Suprapubic skin (tissue), 4 donors: ENCODE measurements at regions not wholly inside any gene's neighbourhood (a gene's known extent, or its start where the extent isn't known, plus 50 kb on each side); places are given as distances from the start of the nearest gene placed in this dataset.

Source experiments
- DNase-seq, 2 donors: peaks; one replicate each; pipeline ENCODE4 v3.0.0-alpha.2; 2019; ENCODE audit warnings: low spot score in 2 of 2
- H3K27ac ChIP-seq: fragments of 200-600 bp; sonication (generic); one replicate; pipeline ENCODE4 v1.5.1; 2019
- H3K27me3 ChIP-seq: fragments of 200-600 bp; sonication (generic); one replicate; pipeline ENCODE4 v1.5.1; 2019
- H3K36me3 ChIP-seq: fragments of 200-600 bp; sonication (generic); one replicate; pipeline ENCODE4 v1.5.1; 2019
- H3K4me1 ChIP-seq: fragments of 200-600 bp; sonication (generic); one replicate; pipeline ENCODE4 v1.5.1; 2019
- H3K4me3 ChIP-seq: fragments of 200-600 bp; sonication (generic); one replicate; pipeline ENCODE4 v1.5.1; 2019; ENCODE audit warnings: mild to moderate bottlenecking
- H3K9me3 ChIP-seq: fragments of 200-600 bp; sonication (generic); one replicate; pipeline ENCODE4 v1.5.1; 2019
- EP300 ChIP-seq: sonication (generic); formaldehyde crosslinking; IDR thresholded peaks from one replicate; pipeline ENCODE4 v1.6.1; 2017; ENCODE audit warnings: antibody characterized with exemption
- POLR2A ChIP-seq, 2 donors: fragments of 450-650 bp; IDR thresholded peaks; one replicate each; pipeline ENCODE4 v1.6.1; 2017; ENCODE audit warnings: antibody characterized with exemption in 2 of 2, mild to moderate bottlenecking in 2 of 2, moderate library complexity in 2 of 2
- POLR2AphosphoS5 ChIP-seq, 3 donors: sonication (generic); formaldehyde crosslinking; IDR thresholded peaks; one replicate each; pipeline ENCODE4 v1.6.1; 2017; ENCODE audit warnings: antibody characterized with exemption in 3 of 3
- WGBS: methylation state at CpG from one replicate; pipeline ENCODE4 v1.1.5; 2018; 5-methylcytosine and 5-hydroxymethylcytosine counted together
- TF ChIP-seq, protein P1 (sequence below), 2 donors: fragments of 200-600 bp in 1 of 2; fragments of 450-650 bp in 1 of 2; sonication (generic) in 1 of 2; IDR thresholded peaks; one replicate each; pipeline ENCODE4 v1.5.1; 2016 to 2019; ENCODE audit warnings: antibody characterized with exemption in 2 of 2, mild to moderate bottlenecking in 1 of 2, moderate library complexity in 1 of 2

DNA sequence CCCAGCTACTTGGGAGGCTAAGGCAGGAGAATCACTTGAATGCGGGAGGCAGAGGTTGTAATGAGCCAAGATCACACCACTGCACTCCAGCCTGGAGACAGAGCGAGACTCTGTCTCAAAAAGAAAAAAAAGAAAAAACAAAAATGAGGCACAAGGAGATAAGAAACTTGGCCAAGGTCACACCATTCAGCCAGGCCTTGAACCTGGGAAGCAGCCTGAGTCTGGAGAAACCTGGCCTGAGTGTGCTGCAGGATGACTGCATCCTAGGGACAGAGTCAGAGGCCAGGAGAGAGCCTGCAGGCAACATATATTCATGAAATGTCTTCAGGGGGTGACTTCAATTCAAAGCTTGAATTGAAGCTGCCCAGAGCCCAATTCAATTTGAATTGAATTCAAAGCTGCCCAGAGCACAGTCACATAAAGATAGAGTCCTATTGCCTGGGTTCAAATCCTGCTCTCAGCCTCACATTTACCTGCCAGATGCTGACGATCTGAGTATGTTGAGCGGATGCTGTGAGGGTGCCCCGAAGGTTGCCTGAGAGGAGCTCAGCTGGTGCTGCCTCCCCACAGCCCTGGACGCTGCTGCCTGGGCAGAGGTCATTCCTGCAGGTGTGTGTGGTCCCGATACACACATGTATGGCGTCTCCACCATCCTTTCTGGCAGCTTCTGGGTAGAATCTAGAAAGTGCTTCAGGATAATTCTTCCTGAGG, 307.7 kb downstream of the AJAP1 start:
- Histone ChIP-seq H3K27ac (no peak overlapping the region), H3K9me3 (no peaks in the 10 kb centered on the region), H3K36me3 (no peaks in the 10 kb centered on the region), H3K4me3 (no peak overlapping the region), H3K27me3 (peaks cover 15% of the 10 kb centered on the region), H3K4me1 (no peaks in the 10 kb centered on the region)
- WGBS: 89% methylated on average over 7 of the region's 8 CpGs
- DNase-seq: no peak
- no peak for TF ChIP-seq POLR2A (IDR thresholded peaks at IDR 0.05)
- TF ChIP-seq EP300: no peak

DNA sequence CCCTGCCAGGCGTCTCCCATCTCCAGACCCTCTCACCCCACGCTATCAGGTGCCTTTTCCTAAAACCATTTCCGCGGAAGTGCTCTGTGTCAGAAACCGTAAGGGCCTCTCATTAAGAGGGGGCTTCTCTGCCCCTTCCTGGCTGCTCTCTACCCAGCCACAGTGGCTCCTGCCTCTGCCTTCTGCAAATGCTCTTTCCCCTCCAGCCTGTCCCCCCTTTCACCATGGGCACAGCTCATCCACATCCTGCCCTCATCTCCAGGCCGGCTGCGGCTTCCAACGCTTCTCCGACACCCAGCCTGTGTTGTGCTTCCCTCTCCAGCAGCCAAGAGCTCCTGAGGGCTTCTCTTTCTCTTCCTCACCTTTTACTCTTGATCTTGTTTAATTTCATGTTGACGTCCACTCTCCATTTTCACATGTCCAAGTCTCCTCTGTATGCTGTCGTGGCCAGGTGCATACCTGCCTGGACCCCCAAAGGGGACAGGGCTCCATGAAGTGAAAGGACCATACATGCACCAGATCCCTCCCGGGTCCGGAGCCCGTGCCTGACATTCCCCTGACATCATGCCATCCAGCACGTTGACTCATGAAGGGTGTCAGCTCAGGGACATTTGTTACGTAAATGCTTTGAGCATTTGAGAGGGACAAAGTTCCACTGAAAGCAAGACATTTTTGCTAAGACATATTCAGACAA, 306.5 kb downstream of the AJAP1 start:
- H3K4me3 ChIP-seq: no peak overlapping the region
- TF ChIP-seq, protein P1, sequence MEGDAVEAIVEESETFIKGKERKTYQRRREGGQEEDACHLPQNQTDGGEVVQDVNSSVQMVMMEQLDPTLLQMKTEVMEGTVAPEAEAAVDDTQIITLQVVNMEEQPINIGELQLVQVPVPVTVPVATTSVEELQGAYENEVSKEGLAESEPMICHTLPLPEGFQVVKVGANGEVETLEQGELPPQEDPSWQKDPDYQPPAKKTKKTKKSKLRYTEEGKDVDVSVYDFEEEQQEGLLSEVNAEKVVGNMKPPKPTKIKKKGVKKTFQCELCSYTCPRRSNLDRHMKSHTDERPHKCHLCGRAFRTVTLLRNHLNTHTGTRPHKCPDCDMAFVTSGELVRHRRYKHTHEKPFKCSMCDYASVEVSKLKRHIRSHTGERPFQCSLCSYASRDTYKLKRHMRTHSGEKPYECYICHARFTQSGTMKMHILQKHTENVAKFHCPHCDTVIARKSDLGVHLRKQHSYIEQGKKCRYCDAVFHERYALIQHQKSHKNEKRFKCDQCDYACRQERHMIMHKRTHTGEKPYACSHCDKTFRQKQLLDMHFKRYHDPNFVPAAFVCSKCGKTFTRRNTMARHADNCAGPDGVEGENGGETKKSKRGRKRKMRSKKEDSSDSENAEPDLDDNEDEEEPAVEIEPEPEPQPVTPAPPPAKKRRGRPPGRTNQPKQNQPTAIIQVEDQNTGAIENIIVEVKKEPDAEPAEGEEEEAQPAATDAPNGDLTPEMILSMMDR (IDR thresholded peaks at IDR 0.05): no peak
- TF ChIP-seq EP300 (no peak), POLR2AphosphoS5 (IDR thresholded peaks at IDR 0.05) (no peak), POLR2A (IDR thresholded peaks at IDR 0.05) (no peak)
- H3K36me3 ChIP-seq: no peaks in the 10 kb centered on the region
- DNase-seq: no peak
- no peaks in the 10 kb centered on the region for H3K4me1 ChIP-seq
- peaks cover 15% of the 10 kb centered on the region for H3K27me3 ChIP-seq
- no peak overlapping the region for H3K27ac ChIP-seq
- WGBS: 72% methylated on average over 16 of the region's 16 CpGs
- H3K9me3 ChIP-seq: no peaks in the 10 kb centered on the region

DNA sequence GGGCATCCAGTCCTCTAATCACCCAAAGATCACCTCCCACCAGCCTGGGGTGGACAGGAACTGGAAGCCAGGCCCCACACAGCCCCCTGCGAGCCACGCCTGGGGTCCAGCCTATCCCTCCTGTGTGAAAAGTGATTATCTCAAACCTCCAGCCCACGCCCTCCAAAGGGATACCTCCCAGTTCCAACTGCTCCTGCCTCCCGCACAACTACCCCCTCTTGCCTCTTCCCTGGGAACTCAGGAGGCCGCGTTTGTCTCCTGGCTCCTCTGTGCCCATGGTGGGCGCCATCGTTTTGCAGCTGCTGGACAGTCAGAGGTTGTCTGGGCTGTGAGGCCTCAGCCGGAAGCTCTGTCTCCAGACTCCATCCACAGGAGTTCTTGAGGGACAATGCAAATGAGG, 305.9 kb downstream of the AJAP1 start:
- TF ChIP-seq EP300 (no peak), POLR2AphosphoS5 (IDR thresholded peaks at IDR 0.05) (no peak), POLR2A (IDR thresholded peaks at IDR 0.05) (no peak)
- TF ChIP-seq, protein P1 (IDR thresholded peaks at IDR 0.05): no peak
- 83% methylated on average over 7 of the region's 9 CpGs for WGBS
- no peak for DNase-seq

DNA sequence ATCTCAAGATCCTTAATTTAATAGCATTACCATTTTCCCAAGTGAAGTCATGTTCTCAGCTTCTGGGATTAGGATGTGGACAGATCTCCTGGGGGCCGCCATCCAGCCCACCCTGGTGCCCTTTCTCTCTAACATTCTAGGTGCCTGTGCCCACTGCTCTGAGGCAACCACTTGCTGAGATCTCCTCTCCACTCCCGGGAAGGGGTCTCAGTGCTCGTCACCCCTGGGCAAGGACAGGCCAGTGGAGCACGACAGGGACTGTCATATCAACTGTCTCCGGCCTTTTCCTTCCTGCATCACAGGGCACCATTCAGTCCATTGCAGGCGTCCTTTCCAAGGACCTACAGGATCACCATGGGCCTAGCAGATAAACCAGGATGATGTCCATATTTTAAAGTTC, 304.8 kb downstream of the AJAP1 start:
- 82% methylated on average over 6 of the region's 6 CpGs for WGBS
- DNase-seq: no peak
- TF ChIP-seq POLR2A (IDR thresholded peaks at IDR 0.05): no peak
- no peak for TF ChIP-seq EP300
- TF ChIP-seq, protein P1 (IDR thresholded peaks at IDR 0.05): no peak
- TF ChIP-seq POLR2AphosphoS5 (IDR thresholded peaks at IDR 0.05): no peak
- no peaks in the 10 kb centered on the region for H3K4me1 ChIP-seq
- H3K9me3 ChIP-seq: peaks cover under 1% of the 10 kb centered on the region
- no peaks in the 10 kb centered on the region for H3K36me3 ChIP-seq
- no peak overlapping the region for H3K4me3 ChIP-seq
- peaks cover 11% of the 10 kb centered on the region for H3K27me3 ChIP-seq
- no peak overlapping the region for H3K27ac ChIP-seq

More for the DNA sequence above, 305.9 kb downstream of the AJAP1 start:
- Histone ChIP-seq H3K4me3 (no peak overlapping the region), H3K9me3 (no peaks in the 10 kb centered on the region), H3K36me3 (no peaks in the 10 kb centered on the region), H3K27ac (no peak overlapping the region), H3K27me3 (peaks cover 11% of the 10 kb centered on the region), H3K4me1 (no peaks in the 10 kb centered on the region)

DNA sequence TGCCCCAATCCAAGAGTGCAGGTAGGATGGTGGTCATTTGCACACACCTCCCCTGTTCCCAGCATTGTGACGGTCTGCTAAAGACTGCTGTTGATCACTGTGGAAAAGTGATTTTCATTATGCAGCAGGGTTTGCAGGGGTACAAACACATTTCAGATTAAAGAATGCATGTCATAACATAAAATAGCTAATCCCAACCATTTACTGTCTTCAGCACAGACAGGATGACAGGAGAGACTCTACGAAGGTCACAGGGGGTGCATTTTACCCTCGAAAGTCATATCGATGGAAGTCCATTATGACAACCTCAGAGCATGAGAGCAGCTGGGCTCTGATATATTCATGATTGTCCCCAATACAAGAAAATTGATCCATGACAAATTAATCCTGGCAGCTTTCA, 302.6 kb downstream of the AJAP1 start:
- Histone ChIP-seq H3K27ac (no peak overlapping the region), H3K4me1 (no peaks in the 10 kb centered on the region), H3K36me3 (no peaks in the 10 kb centered on the region), H3K4me3 (no peak overlapping the region), H3K9me3 (peaks cover 7% of the 10 kb centered on the region), H3K27me3 (no peaks in the 10 kb centered on the region)
- TF ChIP-seq POLR2AphosphoS5 (IDR thresholded peaks at IDR 0.05) (no peak), EP300 (no peak)
- DNase-seq: no peak
- WGBS: 93% methylated on average over 4 of the region's 4 CpGs

DNA sequence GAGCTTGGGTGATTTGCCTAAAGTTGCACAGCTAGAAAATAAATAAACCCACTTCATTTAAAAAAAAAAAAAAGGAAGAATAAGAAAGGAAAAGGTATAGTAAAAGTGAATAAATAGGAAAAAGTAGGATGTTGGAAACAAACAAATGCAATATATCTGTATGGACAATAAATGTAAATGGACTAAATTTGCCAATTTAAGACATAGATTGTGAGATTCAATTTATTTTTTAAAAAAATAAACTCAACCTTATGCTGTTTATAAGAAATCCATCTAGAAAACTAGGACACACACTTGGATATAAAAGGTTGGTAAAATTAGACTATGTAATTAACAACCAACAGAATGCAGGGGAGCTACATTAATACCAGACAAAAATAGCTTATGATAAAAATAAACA, 300.0 kb downstream of the AJAP1 start:
- TF ChIP-seq POLR2A (IDR thresholded peaks at IDR 0.05) (no peak), EP300 (no peak), POLR2AphosphoS5 (IDR thresholded peaks at IDR 0.05) (no peak)
- TF ChIP-seq, protein P1 (IDR thresholded peaks at IDR 0.05): no peak
- H3K27ac ChIP-seq: no peak overlapping the region
- H3K4me3 ChIP-seq: no peak overlapping the region
- DNase-seq: no peak
- peaks cover 1% of the 10 kb centered on the region for H3K27me3 ChIP-seq
- H3K4me1 ChIP-seq: no peaks in the 10 kb centered on the region
- H3K9me3 ChIP-seq: peaks cover 7% of the 10 kb centered on the region
- H3K36me3 ChIP-seq: no peaks in the 10 kb centered on the region
